Midbrain (tissue), 1 donor: ENCODE measurements at regions not wholly inside any gene's neighbourhood (a gene's known extent, or its start where the extent isn't known, plus 50 kb on each side); places are given as distances from the start of the nearest gene placed in this dataset.

Experiments used
- DNase-seq: peaks from one replicate; lab custom pipeline; 2025; lab: John Stamatoyannopoulos, UW

- DNase-seq: no peak
Observed at GRCh38 chr4:45079616-45080015, 353.3 kb upstream of the GNPDA2 start.

DNA sequence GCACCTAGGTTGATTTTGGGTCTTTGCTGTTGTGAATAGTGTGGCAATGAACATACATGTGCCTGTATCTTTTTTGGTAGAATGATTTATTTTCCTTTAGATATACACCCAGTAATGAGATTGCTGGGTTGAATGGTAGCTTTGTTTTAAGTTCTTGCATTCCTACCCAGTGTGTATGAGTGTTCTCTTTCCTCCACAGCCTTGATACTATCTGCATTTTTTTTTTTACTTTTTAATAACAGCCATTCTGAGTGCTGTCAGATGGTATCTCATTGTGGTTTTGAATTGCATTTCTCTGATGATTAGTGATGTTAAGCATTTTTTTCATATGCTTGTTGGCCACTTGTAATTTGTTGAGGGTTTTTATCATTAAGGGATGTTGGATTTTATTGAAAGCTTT lies 351.8 kb upstream of the GNPDA2 start:
- no peak for DNase-seq

GRCh38 chr4:45072981-45073380 lies 346.6 kb upstream of the GNPDA2 start:
- no peak for DNase-seq

DNA sequence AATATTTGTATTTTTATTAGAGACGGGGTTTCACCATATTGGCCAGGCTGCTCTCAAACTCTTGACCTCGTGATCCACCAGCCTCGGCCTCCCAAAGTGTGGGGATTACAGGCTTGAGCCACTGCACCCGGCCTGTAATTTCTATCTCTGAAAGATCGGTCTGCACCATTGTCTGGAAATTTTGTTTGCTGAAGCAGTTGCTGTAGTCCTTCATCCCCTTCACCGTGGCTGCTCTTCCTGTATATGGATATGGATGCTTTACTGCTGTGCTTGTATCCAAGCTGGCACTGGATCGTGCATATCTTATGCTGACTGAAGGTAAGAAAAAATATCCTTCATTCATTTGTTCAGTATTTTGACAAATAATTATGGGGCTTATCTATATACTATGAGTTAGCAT lies 338.4 kb upstream of the GNPDA2 start:
- no peak for DNase-seq

GRCh38 chr4:45063696-45064095 lies 337.3 kb upstream of the GNPDA2 start:
- no peak for DNase-seq

GRCh38 chr4:45062935-45063545 lies 336.7 kb upstream of the GNPDA2 start:
- no peak for DNase-seq

DNA sequence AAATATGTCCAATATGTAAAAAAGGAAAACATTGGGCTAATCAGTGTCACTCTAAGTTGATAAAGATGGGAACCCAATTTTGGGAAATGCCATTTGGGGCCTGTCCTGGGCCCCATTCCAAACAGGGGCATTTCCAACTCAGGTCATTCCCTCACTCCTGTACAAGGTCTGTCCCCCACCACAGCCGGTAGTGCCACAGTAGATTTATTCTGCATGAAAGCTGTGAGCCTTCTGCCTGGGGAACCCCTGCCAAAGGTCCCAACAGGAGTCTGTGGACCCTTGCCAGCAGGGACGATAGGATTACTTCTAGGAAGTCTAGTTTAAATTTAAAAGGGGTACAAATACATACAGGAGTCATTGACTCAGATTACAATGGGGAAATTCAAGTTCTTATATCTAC lies 317.6 kb upstream of the GNPDA2 start:
- no peak for DNase-seq

DNA sequence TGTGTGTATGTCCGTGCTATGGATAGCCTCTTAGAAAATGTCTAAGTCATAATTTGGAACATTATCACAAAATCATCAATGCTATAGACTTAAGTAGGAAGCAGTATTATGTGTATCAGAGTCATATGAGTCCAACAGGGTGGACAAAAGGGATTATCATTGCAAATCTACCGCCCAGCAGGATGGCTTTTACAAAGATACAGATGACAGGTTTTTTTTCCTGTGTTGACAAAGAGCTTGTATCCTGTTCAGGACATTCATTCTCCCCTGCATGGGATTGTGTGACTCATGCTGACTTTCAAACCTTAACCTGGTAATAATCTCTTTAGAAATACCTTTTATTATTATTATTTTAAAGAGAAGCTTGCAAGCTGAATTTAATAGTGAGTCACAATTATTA lies 310.3 kb upstream of the GNPDA2 start:
- no peak for DNase-seq

DNA sequence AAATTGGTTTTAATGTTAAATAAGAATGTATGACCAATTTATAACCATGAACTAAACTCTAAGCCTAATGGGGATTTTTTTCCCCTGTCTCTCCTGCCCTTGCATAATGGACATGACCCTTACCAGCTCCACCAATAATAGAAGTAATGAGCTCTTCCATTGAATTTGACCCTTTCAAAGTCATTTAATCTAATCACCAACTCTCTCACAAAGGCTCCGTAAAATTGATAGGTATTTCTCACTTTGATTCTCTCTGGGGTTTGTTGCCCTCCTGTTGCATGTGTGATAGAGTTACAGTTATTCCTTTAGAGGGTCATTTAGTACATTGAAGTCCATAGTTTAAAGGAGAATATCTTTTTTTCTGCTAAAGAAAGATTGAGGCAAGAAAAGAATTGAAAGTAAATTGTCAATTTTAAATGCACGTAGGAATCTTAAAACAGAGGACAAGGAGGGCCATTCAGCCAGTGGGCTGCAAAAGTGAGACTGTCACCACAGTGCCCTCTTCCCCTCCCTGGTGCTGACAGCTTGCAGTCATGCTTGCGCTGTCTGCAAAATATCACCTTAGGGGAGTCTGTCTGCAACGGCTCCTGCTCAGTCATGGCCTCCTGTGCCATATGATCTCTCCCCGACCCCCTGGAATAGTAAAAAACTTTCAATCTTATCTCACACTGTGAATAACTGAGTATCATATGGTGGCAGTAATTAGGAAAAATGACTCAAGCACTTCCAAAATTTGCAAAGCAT lies 307.5 kb upstream of the GNPDA2 start:
- DNase-seq: no peak

GRCh38 chr4:45030059-45030458 lies 303.7 kb upstream of the GNPDA2 start:
- DNase-seq: no peak

GRCh38 chr4:45007508-45007907 lies 281.2 kb upstream of the GNPDA2 start:
- no peak for DNase-seq

- no peak for DNase-seq
Observed at GRCh38 chr4:45006078-45006477, 279.7 kb upstream of the GNPDA2 start.

DNA sequence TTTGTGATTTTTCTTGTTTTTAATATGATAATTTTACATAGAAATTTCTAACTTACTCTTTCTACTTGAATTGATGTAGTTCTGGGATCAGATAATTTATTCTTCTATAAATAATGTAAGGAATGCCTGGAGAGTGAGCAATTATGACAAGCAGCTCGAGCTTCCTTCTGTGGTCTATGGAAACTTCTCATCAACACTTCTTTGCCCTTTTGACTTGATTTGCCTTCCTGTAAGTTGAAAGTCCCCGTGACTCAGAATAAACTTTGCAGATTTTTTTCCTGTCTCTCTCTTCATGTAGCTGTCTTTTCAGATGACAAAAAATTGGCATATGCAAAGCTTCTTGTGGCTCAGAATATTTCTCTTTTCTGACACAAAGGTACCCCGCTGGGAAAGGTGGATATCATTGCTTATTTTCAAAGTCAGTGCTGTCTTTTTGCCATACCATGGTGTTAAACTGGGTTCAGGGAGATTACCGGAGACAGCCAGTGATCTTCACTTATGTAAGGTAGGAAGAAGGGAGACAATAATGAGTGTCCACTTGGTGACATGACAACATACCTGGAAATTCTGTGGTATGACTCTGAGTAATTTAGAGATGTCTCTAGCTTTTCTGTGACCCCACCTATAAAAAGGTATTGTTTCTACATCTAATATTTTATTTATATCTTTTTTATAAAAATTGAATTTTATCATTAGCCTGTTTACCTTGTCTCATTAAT lies 278.6 kb upstream of the GNPDA2 start:
- no peak for DNase-seq

DNA sequence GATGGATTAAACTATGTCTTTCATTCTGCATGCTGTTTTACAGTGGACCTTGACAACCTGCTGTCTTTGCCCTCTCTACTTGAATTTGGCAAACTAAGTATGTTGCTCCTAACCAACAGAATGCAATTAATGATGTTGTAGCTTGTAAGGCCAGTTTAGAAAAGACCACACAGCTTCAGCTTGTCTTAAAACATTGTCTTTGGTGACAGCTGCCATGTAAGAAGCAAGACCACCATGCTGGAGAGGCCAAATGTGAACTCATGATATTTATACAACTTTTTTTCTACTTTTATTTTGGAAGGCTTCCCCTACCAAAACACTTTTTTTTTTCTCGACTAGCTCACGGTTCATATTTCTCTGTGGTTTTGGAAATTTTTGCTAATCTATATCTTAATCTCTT lies 278.0 kb upstream of the GNPDA2 start:
- DNase-seq: no peak

- DNase-seq: no peak
Observed at GRCh38 chr4:44996276-44996845, 270.0 kb upstream of the GNPDA2 start.

DNA sequence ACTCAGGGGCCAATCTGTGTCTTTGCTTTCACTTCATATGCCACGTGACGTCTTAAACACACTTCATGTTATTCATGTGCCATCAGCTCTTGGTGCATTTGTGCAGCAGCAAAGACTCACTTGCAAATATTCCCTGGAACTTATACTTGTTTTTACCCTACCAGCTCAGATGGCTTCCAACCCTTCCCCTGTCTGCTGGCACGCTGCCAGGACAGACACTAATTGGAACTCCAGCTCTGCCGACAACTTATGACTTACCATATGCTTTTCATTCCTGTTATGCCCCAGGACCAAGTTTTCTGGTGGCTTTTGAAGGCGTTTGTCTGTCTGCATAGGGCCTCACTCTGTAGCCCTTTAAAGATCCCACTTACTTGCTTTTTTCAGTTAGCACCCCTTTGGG lies 261.7 kb upstream of the GNPDA2 start:
- no peak for DNase-seq

- no peak for DNase-seq
Observed at GRCh38 chr4:44985938-44986337, 259.6 kb upstream of the GNPDA2 start.

- DNase-seq: no peak
Observed at GRCh38 chr4:44985152-44985551, 258.8 kb upstream of the GNPDA2 start.

GRCh38 chr4:44984083-44984482 lies 257.7 kb upstream of the GNPDA2 start:
- DNase-seq: no peak

DNA sequence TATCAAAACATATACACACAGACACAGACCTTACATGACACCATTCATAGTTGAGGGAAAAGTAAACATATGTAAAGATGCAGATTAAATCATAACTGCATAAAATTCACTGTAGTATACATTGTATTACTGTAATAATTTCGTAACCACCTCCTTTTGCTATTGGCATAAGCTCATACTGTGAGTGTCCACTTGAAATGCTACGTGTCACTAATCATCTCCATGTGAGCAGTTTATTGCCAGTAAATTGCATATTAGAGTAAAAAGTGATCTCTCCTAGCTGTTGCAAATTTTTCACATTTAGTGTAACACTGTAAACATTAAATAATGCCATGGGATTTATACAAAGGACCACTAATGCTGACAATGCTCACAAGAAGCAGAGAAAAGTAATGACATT lies 256.7 kb upstream of the GNPDA2 start:
- no peak for DNase-seq

- no peak for DNase-seq
Observed at GRCh38 chr4:44978020-44978419, 251.7 kb upstream of the GNPDA2 start.

DNA sequence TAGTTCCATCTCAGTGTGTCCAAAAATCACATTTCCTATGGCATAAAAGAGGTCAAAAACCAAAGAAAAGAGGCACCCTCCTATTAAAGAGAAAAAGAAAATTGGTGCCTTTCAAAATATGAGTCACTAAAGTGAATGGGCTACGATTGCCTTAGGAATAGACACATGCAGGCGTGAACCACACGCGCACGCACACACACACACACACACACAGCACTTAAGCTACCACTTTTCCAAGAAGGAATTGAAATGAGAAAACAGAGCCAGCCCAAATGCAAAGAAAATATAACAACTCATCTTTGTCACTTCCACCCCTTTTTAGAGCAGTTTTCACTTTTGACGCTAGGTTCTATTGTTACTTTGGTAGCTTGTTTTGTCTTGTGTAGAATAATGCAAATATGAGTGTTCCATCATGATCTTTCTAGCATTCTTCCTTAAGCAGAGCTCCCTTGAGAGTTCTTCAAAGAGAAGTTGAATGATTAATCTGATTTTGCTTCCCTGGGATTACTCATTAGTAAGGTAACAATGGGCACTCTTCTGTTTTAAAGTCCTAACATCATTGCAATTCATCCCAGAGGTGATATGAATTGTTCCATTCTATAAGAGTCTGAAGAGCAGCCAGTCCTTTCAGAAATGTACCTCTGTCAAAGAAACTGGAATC lies 239.2 kb upstream of the GNPDA2 start:
- DNase-seq: no peak
